ENCODE measurements at regions not wholly inside any gene's neighbourhood (a gene's known extent, or its start where the extent isn't known, plus 50 kb on each side); places are given as distances from the start of the nearest gene placed in this dataset.

GRCh38 chr1:108034396-108034795, 69.4 kb upstream of the VAV3 start:
- FAIRE-seq: no peak
- Histone ChIP-seq H3K27ac (ENCODE audit: control insufficient read depth, insufficient read depth, low read length) (no peak overlapping the region), H3K27me3 (ENCODE audit: control insufficient read depth, extremely low read depth, insufficient read depth, low read length) (no peaks in the 10 kb centered on the region)

GRCh38 chr1:108033550-108033951, 68.6 kb upstream of the VAV3 start:
- dilution Hi-C loops (cut with MboI; ENCODE audit: extremely low pct_ligation_motif_present, low sequenced_read_pairs): no loop called here
- no peak for FAIRE-seq

More at GRCh38 chr1:108034396-108034795, 69.4 kb upstream of the VAV3 start:
- Histone ChIP-seq H4K20me1 (ENCODE audit: control insufficient read depth, extremely low read depth, insufficient read depth, low read length) (no peaks in the 10 kb centered on the region), H3K4me2 (ENCODE audit: control insufficient read depth, extremely low read depth, insufficient read depth, low read depth, low read length) (no peak overlapping the region), H3K79me2 (ENCODE audit: control insufficient read depth, insufficient read depth, low read length) (no peaks in the 10 kb centered on the region), H3K9ac (ENCODE audit: control insufficient read depth, extremely low read depth, insufficient read depth, low read length) (no peak overlapping the region), H3K4me3 (ENCODE audit: control insufficient read depth in 2 of 3, extremely low read depth in 1 of 3, insufficient read depth in 2 of 3, low read depth in 1 of 3, low read length in 3 of 3) (no peak overlapping the region), H3K36me3 (ENCODE audit: control insufficient read depth in 2 of 2, extremely low read depth in 1 of 2, insufficient read depth in 2 of 2, low read length in 2 of 2) (no peaks in the 10 kb centered on the region), H2AFZ (ENCODE audit: control insufficient read depth, low read length) (no peak overlapping the region), H3K9me3 (ENCODE audit: control insufficient read depth, low read depth, low read length) (no peaks in the 10 kb centered on the region), H3K4me1 (ENCODE audit: control insufficient read depth, extremely low read depth, insufficient read depth, low read length) (peaks cover 3% of the 10 kb centered on the region), H3K9me1 (ENCODE audit: control insufficient read depth, extremely low read depth, insufficient read depth, low read length) (no peaks in the 10 kb centered on the region)
- DNase-seq (ENCODE audit: low read depth, low spot score): no peak
- dilution Hi-C loops (cut with MboI; ENCODE audit: extremely low pct_ligation_motif_present, low sequenced_read_pairs): no loop called here
- TF ChIP-seq EZH2 (IDR thresholded peaks at IDR 0.05; ENCODE audit: low read length): no peak
- TF ChIP-seq, protein P1, sequence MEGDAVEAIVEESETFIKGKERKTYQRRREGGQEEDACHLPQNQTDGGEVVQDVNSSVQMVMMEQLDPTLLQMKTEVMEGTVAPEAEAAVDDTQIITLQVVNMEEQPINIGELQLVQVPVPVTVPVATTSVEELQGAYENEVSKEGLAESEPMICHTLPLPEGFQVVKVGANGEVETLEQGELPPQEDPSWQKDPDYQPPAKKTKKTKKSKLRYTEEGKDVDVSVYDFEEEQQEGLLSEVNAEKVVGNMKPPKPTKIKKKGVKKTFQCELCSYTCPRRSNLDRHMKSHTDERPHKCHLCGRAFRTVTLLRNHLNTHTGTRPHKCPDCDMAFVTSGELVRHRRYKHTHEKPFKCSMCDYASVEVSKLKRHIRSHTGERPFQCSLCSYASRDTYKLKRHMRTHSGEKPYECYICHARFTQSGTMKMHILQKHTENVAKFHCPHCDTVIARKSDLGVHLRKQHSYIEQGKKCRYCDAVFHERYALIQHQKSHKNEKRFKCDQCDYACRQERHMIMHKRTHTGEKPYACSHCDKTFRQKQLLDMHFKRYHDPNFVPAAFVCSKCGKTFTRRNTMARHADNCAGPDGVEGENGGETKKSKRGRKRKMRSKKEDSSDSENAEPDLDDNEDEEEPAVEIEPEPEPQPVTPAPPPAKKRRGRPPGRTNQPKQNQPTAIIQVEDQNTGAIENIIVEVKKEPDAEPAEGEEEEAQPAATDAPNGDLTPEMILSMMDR (optimal IDR thresholded peaks at IDR 0.05 in 1 of 3, IDR thresholded peaks at IDR 0.05 in 1 of 3, conservative IDR thresholded peaks at IDR 0.05 in 1 of 3; ENCODE audit: extremely low read depth in 1 of 3, insufficient read depth in 2 of 3, low read length in 3 of 3): no peak

More at GRCh38 chr1:108033550-108033951, 68.6 kb upstream of the VAV3 start:
- H3K79me2 ChIP-seq (ENCODE audit: control insufficient read depth, insufficient read depth, low read length): no peaks in the 10 kb centered on the region
- H3K27me3 ChIP-seq (ENCODE audit: control insufficient read depth, extremely low read depth, insufficient read depth, low read length): no peaks in the 10 kb centered on the region
- H3K9me3 ChIP-seq (ENCODE audit: control insufficient read depth, low read depth, low read length): no peaks in the 10 kb centered on the region
- H4K20me1 ChIP-seq (ENCODE audit: control insufficient read depth, extremely low read depth, insufficient read depth, low read length): no peaks in the 10 kb centered on the region
- H3K9me1 ChIP-seq (ENCODE audit: control insufficient read depth, extremely low read depth, insufficient read depth, low read length): no peaks in the 10 kb centered on the region
- DNase-seq (ENCODE audit: low read depth, low spot score): no peak
- H3K9ac ChIP-seq (ENCODE audit: control insufficient read depth, extremely low read depth, insufficient read depth, low read length): no peak overlapping the region
- TF ChIP-seq, protein P1 (optimal IDR thresholded peaks at IDR 0.05 in 1 of 3, IDR thresholded peaks at IDR 0.05 in 1 of 3, conservative IDR thresholded peaks at IDR 0.05 in 1 of 3; ENCODE audit: extremely low read depth in 1 of 3, insufficient read depth in 2 of 3, low read length in 3 of 3): no peak
- TF ChIP-seq EZH2 (IDR thresholded peaks at IDR 0.05; ENCODE audit: low read length): no peak
- no peak overlapping the region for H3K4me2 ChIP-seq (ENCODE audit: control insufficient read depth, extremely low read depth, insufficient read depth, low read depth, low read length)
- no peak overlapping the region for H3K4me3 ChIP-seq (ENCODE audit: control insufficient read depth in 2 of 3, extremely low read depth in 1 of 3, insufficient read depth in 2 of 3, low read depth in 1 of 3, low read length in 3 of 3)
- H2AFZ ChIP-seq (ENCODE audit: control insufficient read depth, low read length): no peak overlapping the region
- H3K27ac ChIP-seq (ENCODE audit: control insufficient read depth, insufficient read depth, low read length): no peak overlapping the region
- H3K4me1 ChIP-seq (ENCODE audit: control insufficient read depth, extremely low read depth, insufficient read depth, low read length): peaks cover 3% of the 10 kb centered on the region
- no peaks in the 10 kb centered on the region for H3K36me3 ChIP-seq (ENCODE audit: control insufficient read depth in 2 of 2, extremely low read depth in 1 of 2, insufficient read depth in 2 of 2, low read length in 2 of 2)

Data from keratinocyte (primary cell).